OCI-LY1 (cell line): ENCODE measurements at regions not wholly inside any gene's neighbourhood (a gene's known extent, or its start where the extent isn't known, plus 50 kb on each side); places are given as distances from the start of the nearest gene placed in this dataset.

Experiments
- CTCF ChIP-seq: fragments of 200-600 bp; sonication (generic), shearing (Covaris generic); IDR thresholded peaks from 2 replicates; pipeline ENCODE4 v1.5.1; 2017; ENCODE audit warnings: mild to moderate bottlenecking, antibody characterized with exemption, low read length, moderate library complexity, mixed read lengths
- EZH2 ChIP-seq: fragments of 200-600 bp; sonication (generic), shearing (Covaris generic); IDR thresholded peaks from 2 replicates; pipeline ENCODE4 v1.8.0; 2017; ENCODE audit warnings: borderline replicate concordance, mixed run types, mild to moderate bottlenecking, antibody characterized with exemption, low read length, moderate library complexity, mixed read lengths

DNA sequence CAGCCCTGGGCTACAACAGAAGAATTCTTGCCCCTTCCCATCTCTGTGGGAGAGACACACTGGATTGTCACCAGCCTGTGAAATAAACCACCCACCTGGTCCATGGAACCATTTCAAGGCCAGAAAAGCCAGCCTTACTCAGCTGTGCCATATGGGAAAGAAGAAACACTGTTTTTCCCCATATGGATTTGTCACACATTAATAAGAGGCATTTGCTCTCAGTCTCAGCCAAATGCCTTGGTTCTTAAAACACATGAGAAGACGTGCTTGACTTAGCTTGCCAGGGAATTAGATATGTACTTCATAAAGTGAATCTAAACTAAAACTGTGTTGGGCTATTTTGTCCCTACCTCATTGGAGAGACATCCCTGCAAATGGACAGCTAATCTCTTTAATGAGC lies 308.6 kb upstream of the TNP1 start:
- no peak for TF ChIP-seq EZH2
- TF ChIP-seq CTCF: no peak
